NT2/D1 (cell line): ENCODE measurements at regions not wholly inside any gene's neighbourhood (a gene's known extent, or its start where the extent isn't known, plus 50 kb on each side); places are given as distances from the start of the nearest gene placed in this dataset.

Experiments
- SUZ12 ChIP-seq: IDR thresholded peaks from 2 replicates; pipeline ENCODE4 v1.6.1; 2011; ENCODE audit not compliant: insufficient read length, insufficient read depth; ENCODE audit errors: extremely low read depth
- YY1 ChIP-seq: IDR thresholded peaks from 2 replicates; pipeline ENCODE4 v1.6.1; 2011; ENCODE audit not compliant: insufficient read length, insufficient read depth
- ZNF274 ChIP-seq: IDR thresholded peaks from 2 replicates; pipeline ENCODE4 v1.6.1; 2011; ENCODE audit warnings: mild to moderate bottlenecking, low read depth, low read length

DNA sequence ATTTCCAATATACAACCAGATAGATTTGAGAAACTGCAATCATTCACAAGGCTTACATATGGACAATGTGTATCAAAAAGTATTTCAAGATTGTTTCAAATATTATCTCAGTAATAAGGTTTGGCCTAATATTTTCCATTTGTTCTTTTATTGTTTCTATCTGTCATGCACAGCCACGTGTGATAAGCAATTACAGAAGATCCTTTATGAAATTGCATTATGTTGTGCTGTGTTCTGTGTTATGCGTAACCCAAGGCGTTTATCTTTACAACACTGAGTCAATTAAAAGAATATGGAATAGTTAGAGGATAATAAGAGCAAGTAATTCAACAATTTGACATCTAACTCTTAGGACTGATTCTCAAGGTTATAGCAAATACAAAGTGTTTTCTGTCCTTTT lies 1009.3 kb upstream of the PRMT6 start:
- TF ChIP-seq ZNF274: no peak
- TF ChIP-seq YY1: no peak
- no peak for TF ChIP-seq SUZ12
